Activated B cell treated with CpG ODN at 0.5 μM for 24 hours (primary cell): ENCODE measurements at regions not wholly inside any gene's neighbourhood (a gene's known extent, or its start where the extent isn't known, plus 50 kb on each side); places are given as distances from the start of the nearest gene placed in this dataset.
A peak's percentile ranks its signal among the peaks of the same experiment; 100 is the strongest.
"Not testable (repeated sequence)": the region's sequence is repeated elsewhere in the genome, so short reads cannot be mapped to it uniquely, and the experiment has no call there.

ENCODE experiments used
- ATAC-seq: fragments of 200-7000 bp; cut with Tn5 transposase; one replicate; pipeline ENCODE4 v1.10.0; 2021; ENCODE audit warnings: low read depth, mild to moderate bottlenecking, moderate library complexity
- CTCF ChIA-PET: fragments of 350-600 bp; sonication (Branson Sonifier 250); formaldehyde crosslinking; loops from one replicate; lab custom pipeline; 2021; ENCODE audit warnings: antibody characterized with exemption; lab: Charles Lee
- POLR2A ChIA-PET: fragments of 350-600 bp; sonication (Branson Sonifier 250); formaldehyde crosslinking; loops from one replicate; lab custom pipeline; 2021; ENCODE audit warnings: antibody characterized with exemption; lab: Charles Lee
- DNase-seq: peaks from one replicate; pipeline ENCODE4 v3.0.0; 2022
- H3K27ac Mint-ChIP-seq: one replicate; pipeline ENCODE4 v1.8.0; 2020; ENCODE audit warnings: mixed read lengths
- H3K27me3 Mint-ChIP-seq: one replicate; pipeline ENCODE4 v1.8.0; 2021; ENCODE audit warnings: mixed read lengths
- H3K36me3 Mint-ChIP-seq: one replicate; pipeline ENCODE4 v1.8.0; 2021; ENCODE audit warnings: low read depth, mixed read lengths
- H3K4me1 Mint-ChIP-seq: one replicate; pipeline ENCODE4 v1.8.0; 2021; ENCODE audit warnings: mixed read lengths
- H3K4me3 Mint-ChIP-seq: one replicate; pipeline ENCODE4 v1.8.0; 2020; ENCODE audit warnings: mild to moderate bottlenecking, mixed read lengths
- H3K9me3 Mint-ChIP-seq: one replicate; pipeline ENCODE4 v1.8.0; 2020; ENCODE audit warnings: mixed read lengths
- CTCF ChIP-seq: fragments of 200-600 bp; IDR thresholded peaks from one replicate; pipeline ENCODE4 v1.8.0; 2022; ENCODE audit warnings: antibody characterized with exemption, mild to moderate bottlenecking
- intact Hi-C: fragments of 100-400 bp; cut with micrococcal nuclease; formaldehyde crosslinking; loops from one replicate; pipeline ENCODE4 v1.15.1; 2024

- Mint-ChIP-seq H3K36me3 (peaks cover 13% of the 10 kb centered on the region), H3K4me1 (peaks cover 9% of the 10 kb centered on the region), H3K27ac (no peak overlapping the region), H3K4me3 (no peak overlapping the region), H3K27me3 (no peaks in the 10 kb centered on the region), H3K9me3 (peaks cover 34% of the 10 kb centered on the region)
- ChIA-PET POLR2A (no interaction called here), CTCF (interaction anchor here (1.1 kb wide), 1 partner anchor 33 kb away, joined by 4 read pairs; no protein-coding TSS in a partner anchor)
- intact Hi-C loops, result no loop called here
- DNase-seq, result no peak
- TF ChIP-seq CTCF, result no peak
- no peak for ATAC-seq
Observed at GRCh38 chr1:111063595-111063994, 76.3 kb downstream of the DRAM2 start.

GRCh38 chr1:111062624-111063023 is 77.3 kb downstream of the DRAM2 start:
- Mint-ChIP-seq H3K27ac (no peak overlapping the region), H3K27me3 (no peaks in the 10 kb centered on the region), H3K9me3 (peaks cover 33% of the 10 kb centered on the region), H3K4me1 (peaks cover 9% of the 10 kb centered on the region), H3K4me3 (no peak overlapping the region), H3K36me3 (peaks cover 13% of the 10 kb centered on the region)
- no peak for TF ChIP-seq CTCF
- POLR2A ChIA-PET, result no interaction called here
- DNase-seq (no peak), ATAC-seq (no peak)
- CTCF ChIA-PET, result interaction anchor here (1.1 kb wide), 1 partner anchor 32 kb away, joined by 4 read pairs; no protein-coding TSS in a partner anchor
- intact Hi-C loops, result no loop called here

- CTCF ChIA-PET, result interaction anchor here (1.3 kb wide), 1 partner anchor 32 kb away, joined by 4 read pairs; no protein-coding TSS in a partner anchor
- intact Hi-C loops, result no loop called here
- no peak for TF ChIP-seq CTCF
- no peak for ATAC-seq
- Mint-ChIP-seq H3K27me3 (no peaks in the 10 kb centered on the region), H3K4me1 (peaks cover 9% of the 10 kb centered on the region), H3K9me3 (peaks cover 33% of the 10 kb centered on the region), H3K27ac (peak overlapping the region; percentile 35), H3K4me3 (no peak overlapping the region), H3K36me3 (peaks cover 13% of the 10 kb centered on the region)
- DNase-seq, result no peak
- POLR2A ChIA-PET, result no interaction called here
Observed at GRCh38 chr1:111062081-111062480, 77.8 kb downstream of the DRAM2 start.

GRCh38 chr1:111054656-111055055 is 85.2 kb downstream of the DRAM2 start:
- TF ChIP-seq CTCF, result no peak
- CTCF ChIA-PET, result no interaction called here
- POLR2A ChIA-PET, result no interaction called here
- H3K9me3 Mint-ChIP-seq, result peaks cover 13% of the 10 kb centered on the region
- no peaks in the 10 kb centered on the region for H3K27me3 Mint-ChIP-seq
- H3K27ac Mint-ChIP-seq, result no peak overlapping the region
- no peaks in the 10 kb centered on the region for H3K4me1 Mint-ChIP-seq
- no peak overlapping the region for H3K4me3 Mint-ChIP-seq
- H3K36me3 Mint-ChIP-seq, result peaks cover 1% of the 10 kb centered on the region
- intact Hi-C loops, result no loop called here
- ATAC-seq, result no peak
- no peak for DNase-seq

- intact Hi-C loops, result no loop called here
- H3K4me1 Mint-ChIP-seq, result no peaks in the 10 kb centered on the region
- H3K4me3 Mint-ChIP-seq, result no peak overlapping the region
- ChIA-PET POLR2A (interaction anchor here (0.6 kb wide), 1 partner anchor 12 kb away, joined by 6 read pairs; no protein-coding TSS in a partner anchor), CTCF (no interaction called here)
- ATAC-seq (no peak), DNase-seq (no peak)
- H3K9me3 Mint-ChIP-seq, result peaks cover 23% of the 10 kb centered on the region
- H3K27ac Mint-ChIP-seq, result no peak overlapping the region
- peaks cover 1% of the 10 kb centered on the region for H3K36me3 Mint-ChIP-seq
- no peaks in the 10 kb centered on the region for H3K27me3 Mint-ChIP-seq
- TF ChIP-seq CTCF, result no peak
Observed at GRCh38 chr1:111052246-111052645, 87.6 kb downstream of the DRAM2 start.

GRCh38 chr1:111048253-111048652 is 84.5 kb upstream of the LRIF1 start:
- CTCF ChIA-PET, result interaction anchor here (1.8 kb wide), 1 partner anchor 18 kb away, joined by 4 read pairs; no protein-coding TSS in a partner anchor
- POLR2A ChIA-PET, result interaction anchor here (1.5 kb wide), 1 partner anchor 91 kb away, joined by 3 read pairs; the partner anchor contains the start of genes CEPT1 and DRAM2
- intact Hi-C loops, H3K27ac Mint-ChIP-seq, H3K4me3 Mint-ChIP-seq, H3K4me1 Mint-ChIP-seq, H3K36me3 Mint-ChIP-seq, ATAC-seq, H3K27me3 Mint-ChIP-seq, DNase-seq: not testable (repeated sequence)
- H3K9me3 Mint-ChIP-seq, result peaks cover 12% of the 10 kb centered on the region
